Ovary (tissue), 3 donors: ENCODE measurements at regions not wholly inside any gene's neighbourhood (a gene's known extent, or its start where the extent isn't known, plus 50 kb on each side); places are given as distances from the start of the nearest gene placed in this dataset.

Source experiments
- CTCF ChIP-seq, 3 donors: fragments of 450-650 bp in 2 of 3; fragments of 200-600 bp in 1 of 3; IDR thresholded peaks; one replicate each; pipeline versions ENCODE4 v1.5.1 to v1.8.0; 2016 to 2022; ENCODE audit warnings: antibody characterized with exemption in 3 of 3, mild to moderate bottlenecking in 1 of 3
- POLR2A ChIP-seq: fragments of 450-650 bp; IDR thresholded peaks from one replicate; pipeline ENCODE4 v1.6.1; 2017; ENCODE audit warnings: antibody characterized with exemption, mild to moderate bottlenecking, moderate library complexity
- donor health status: DM: no; HTN: no; CAD: no.

- no peak for TF ChIP-seq CTCF (IDR thresholded peaks at IDR 0.05)
- TF ChIP-seq POLR2A: no peak
Measured at GRCh38 chr13:105825071-105825470, 710.4 kb downstream of the EFNB2 start.
